DOHH2 (cell line): ENCODE measurements at regions not wholly inside any gene's neighbourhood (a gene's known extent, or its start where the extent isn't known, plus 50 kb on each side); places are given as distances from the start of the nearest gene placed in this dataset.

Source experiments
- CTCF ChIP-seq: fragments of 200-600 bp; sonication (generic); IDR thresholded peaks from one replicate; pipeline ENCODE4 v1.5.1; 2014; ENCODE audit warnings: antibody characterized with exemption, mild to moderate bottlenecking, low read depth, low read length; ENCODE audit not compliant: poor library complexity, severe bottlenecking
- EZH2phosphoT487 ChIP-seq: fragments of 200-600 bp; sonication (generic); IDR thresholded peaks from 2 replicates; pipeline ENCODE4 v1.6.1; 2017; ENCODE audit warnings: borderline replicate concordance, mild to moderate bottlenecking, antibody characterized with exemption, low read length, moderate library complexity, mixed read lengths

GRCh38 chr20:54897787-54898186 lies 422.4 kb downstream of the DOK5 start:
- no peak for TF ChIP-seq CTCF
- TF ChIP-seq EZH2phosphoT487, result no peak
